Activated CD4-positive, alpha-beta memory T cell treated with anti-CD3 and anti-CD28 coated beads, Interleukin-2, amount 10 ng/mL, durations not matched to agents 7 days and 5 days (primary cell): ENCODE measurements at regions not wholly inside any gene's neighbourhood (a gene's known extent, or its start where the extent isn't known, plus 50 kb on each side); places are given as distances from the start of the nearest gene placed in this dataset.

Experiments
- CTCF ChIA-PET: fragments of 350-600 bp; sonication (Branson Sonifier 250); formaldehyde crosslinking; loops from one replicate; lab custom pipeline; 2021; ENCODE audit warnings: antibody characterized with exemption, inconsistent platforms; lab: Charles Lee
- POLR2A ChIA-PET: fragments of 350-600 bp; sonication (Branson Sonifier 250); formaldehyde crosslinking; loops from one replicate; lab custom pipeline; 2021; ENCODE audit warnings: antibody characterized with exemption; lab: Charles Lee
- DNase-seq: peaks from one replicate; pipeline ENCODE4 v3.0.0-alpha.2; 2020
- H3K27ac Mint-ChIP-seq: one replicate; pipeline ENCODE4 v1.8.0; 2021; ENCODE audit warnings: mild to moderate bottlenecking, mixed read lengths
- H3K27me3 Mint-ChIP-seq: one replicate; pipeline ENCODE4 v1.8.0; 2021; ENCODE audit warnings: mixed read lengths
- H3K36me3 Mint-ChIP-seq: one replicate; pipeline ENCODE4 v1.8.0; 2021; ENCODE audit warnings: low read depth, mixed read lengths
- H3K4me1 Mint-ChIP-seq: one replicate; pipeline ENCODE4 v1.8.0; 2021; ENCODE audit warnings: mixed read lengths
- H3K4me3 Mint-ChIP-seq: one replicate; pipeline ENCODE4 v1.8.0; 2021; ENCODE audit warnings: mild to moderate bottlenecking, mixed read lengths
- H3K9me3 Mint-ChIP-seq: one replicate; pipeline ENCODE4 v1.8.0; 2021; ENCODE audit warnings: mixed read lengths

GRCh38 chr5:61828856-61829255 is 477.1 kb upstream of the KIF2A start:
- Mint-ChIP-seq H3K27me3 (no peaks in the 10 kb centered on the region), H3K9me3 (no peaks in the 10 kb centered on the region), H3K4me1 (no peaks in the 10 kb centered on the region), H3K4me3 (no peak overlapping the region), H3K27ac (no peak overlapping the region), H3K36me3 (no peaks in the 10 kb centered on the region)
- ChIA-PET POLR2A (no interaction called here), CTCF (no interaction called here)
- no peak for DNase-seq

GRCh38 chr5:61831736-61832135 is 474.3 kb upstream of the KIF2A start:
- peaks cover 2% of the 10 kb centered on the region for H3K27me3 Mint-ChIP-seq
- DNase-seq, result no peak
- H3K36me3 Mint-ChIP-seq, result no peaks in the 10 kb centered on the region
- H3K4me1 Mint-ChIP-seq, result no peaks in the 10 kb centered on the region
- no peaks in the 10 kb centered on the region for H3K9me3 Mint-ChIP-seq
- H3K4me3 Mint-ChIP-seq, result no peak overlapping the region
- CTCF ChIA-PET, result no interaction called here
- POLR2A ChIA-PET, result no interaction called here
- no peak overlapping the region for H3K27ac Mint-ChIP-seq

DNA sequence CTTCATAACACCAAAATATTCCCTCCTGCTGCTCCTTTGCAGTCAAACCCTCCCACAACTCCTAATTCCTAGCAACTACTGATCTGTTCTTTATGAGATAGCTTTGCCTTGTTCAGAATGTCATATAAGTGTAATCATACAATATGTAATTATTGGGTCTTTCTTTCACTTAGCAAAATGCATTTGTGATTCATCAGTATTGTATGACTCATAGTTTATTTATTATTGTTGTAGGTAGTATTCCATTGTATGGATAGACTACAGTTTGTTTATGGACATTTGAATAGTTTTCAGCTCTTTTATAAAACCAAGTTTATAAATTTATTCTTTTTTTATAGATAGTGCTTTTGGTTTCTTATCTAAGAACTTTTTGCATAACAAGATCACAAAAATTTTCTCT is 468.2 kb upstream of the KIF2A start:
- no peak for DNase-seq
- Mint-ChIP-seq H3K9me3 (no peaks in the 10 kb centered on the region), H3K27ac (no peak overlapping the region), H3K36me3 (no peaks in the 10 kb centered on the region), H3K27me3 (peaks cover 2% of the 10 kb centered on the region), H3K4me1 (no peaks in the 10 kb centered on the region), H3K4me3 (no peak overlapping the region)
- ChIA-PET CTCF (no interaction called here), POLR2A (no interaction called here)

DNA sequence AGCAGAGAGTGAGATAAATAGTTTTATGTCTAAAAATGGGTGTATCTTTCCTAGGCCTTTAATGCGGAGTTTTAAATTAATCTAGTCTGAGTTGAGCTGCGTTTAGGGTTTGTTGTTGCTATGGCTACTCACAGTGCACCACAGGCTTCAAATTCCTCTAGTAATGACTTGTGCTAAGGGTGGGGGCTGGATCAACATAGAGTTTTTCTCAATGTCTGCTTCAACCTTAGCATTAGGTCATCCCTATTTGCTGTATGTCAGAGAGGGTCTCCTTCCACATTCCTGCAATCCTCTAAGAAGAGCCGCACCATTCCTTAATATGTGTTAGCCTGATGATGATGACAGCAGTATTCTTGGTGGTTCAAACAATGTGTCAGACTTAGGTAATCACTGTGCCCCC is 465.6 kb upstream of the KIF2A start:
- CTCF ChIA-PET, result no interaction called here
- H3K27ac Mint-ChIP-seq, result no peak overlapping the region
- H3K4me1 Mint-ChIP-seq, result no peaks in the 10 kb centered on the region
- H3K4me3 Mint-ChIP-seq, result no peak overlapping the region
- no peaks in the 10 kb centered on the region for H3K9me3 Mint-ChIP-seq
- peaks cover 2% of the 10 kb centered on the region for H3K27me3 Mint-ChIP-seq
- POLR2A ChIA-PET, result no interaction called here
- DNase-seq, result no peak
- no peaks in the 10 kb centered on the region for H3K36me3 Mint-ChIP-seq

- no peak for DNase-seq
- CTCF ChIA-PET, result no interaction called here
- Mint-ChIP-seq H3K36me3 (no peaks in the 10 kb centered on the region), H3K4me3 (no peak overlapping the region), H3K9me3 (no peaks in the 10 kb centered on the region), H3K4me1 (no peaks in the 10 kb centered on the region), H3K27me3 (no peaks in the 10 kb centered on the region), H3K27ac (no peak overlapping the region)
- POLR2A ChIA-PET, result no interaction called here
Observed at GRCh38 chr5:61842840-61843239, 463.2 kb upstream of the KIF2A start.

DNA sequence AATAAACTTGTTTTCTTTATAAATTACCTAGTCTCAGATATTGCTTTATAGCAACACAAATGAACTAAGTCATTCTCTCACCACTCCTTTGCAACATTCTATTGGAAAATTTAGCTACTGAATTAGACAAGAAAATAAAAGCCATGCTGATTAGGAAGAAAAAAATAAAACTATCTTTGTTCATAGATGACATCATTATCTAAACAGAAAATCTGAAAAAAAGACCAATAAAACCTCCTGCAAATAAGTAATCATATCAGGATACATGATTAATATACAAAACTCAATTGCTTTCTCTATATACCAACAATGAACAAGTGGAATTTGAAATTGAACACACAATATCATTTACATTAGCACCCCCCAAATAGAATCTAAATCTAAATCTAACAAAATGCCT is 455.3 kb upstream of the KIF2A start:
- ChIA-PET CTCF (no interaction called here), POLR2A (no interaction called here)
- Mint-ChIP-seq H3K27me3 (no peaks in the 10 kb centered on the region), H3K4me3 (no peak overlapping the region), H3K27ac (no peak overlapping the region), H3K9me3 (no peaks in the 10 kb centered on the region), H3K4me1 (no peaks in the 10 kb centered on the region), H3K36me3 (no peaks in the 10 kb centered on the region)
- no peak for DNase-seq

- DNase-seq, result no peak
- H3K27me3 Mint-ChIP-seq, result no peaks in the 10 kb centered on the region
- H3K4me1 Mint-ChIP-seq, result no peaks in the 10 kb centered on the region
- ChIA-PET CTCF (no interaction called here), POLR2A (no interaction called here)
- no peaks in the 10 kb centered on the region for H3K36me3 Mint-ChIP-seq
- no peak overlapping the region for H3K4me3 Mint-ChIP-seq
- H3K9me3 Mint-ChIP-seq, result no peaks in the 10 kb centered on the region
- no peak overlapping the region for H3K27ac Mint-ChIP-seq
Observed at GRCh38 chr5:61854531-61854930, 451.5 kb upstream of the KIF2A start.

DNA sequence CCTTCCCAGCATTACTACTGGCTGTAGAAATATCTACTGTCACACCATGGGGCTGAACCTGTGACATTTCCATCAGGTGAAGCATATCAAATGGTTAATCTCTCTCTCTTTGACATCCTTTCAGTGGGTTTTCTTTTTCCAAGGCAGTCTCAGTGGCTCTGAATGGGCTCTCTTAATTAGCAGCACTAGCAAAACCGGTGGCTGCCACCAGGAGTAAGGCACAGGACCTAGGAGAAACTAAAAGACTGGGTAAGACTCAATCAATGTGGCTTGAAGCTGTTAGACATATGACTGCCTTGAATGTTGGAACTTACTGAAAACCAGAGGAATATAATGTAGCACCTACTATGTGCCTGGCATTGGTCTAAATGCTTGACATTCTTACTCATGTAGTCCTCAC is 445.0 kb upstream of the KIF2A start:
- Mint-ChIP-seq H3K4me1 (no peaks in the 10 kb centered on the region), H3K9me3 (no peaks in the 10 kb centered on the region), H3K27ac (no peak overlapping the region), H3K27me3 (no peaks in the 10 kb centered on the region), H3K36me3 (no peaks in the 10 kb centered on the region), H3K4me3 (no peak overlapping the region)
- DNase-seq, result no peak
- ChIA-PET POLR2A (no interaction called here), CTCF (no interaction called here)

DNA sequence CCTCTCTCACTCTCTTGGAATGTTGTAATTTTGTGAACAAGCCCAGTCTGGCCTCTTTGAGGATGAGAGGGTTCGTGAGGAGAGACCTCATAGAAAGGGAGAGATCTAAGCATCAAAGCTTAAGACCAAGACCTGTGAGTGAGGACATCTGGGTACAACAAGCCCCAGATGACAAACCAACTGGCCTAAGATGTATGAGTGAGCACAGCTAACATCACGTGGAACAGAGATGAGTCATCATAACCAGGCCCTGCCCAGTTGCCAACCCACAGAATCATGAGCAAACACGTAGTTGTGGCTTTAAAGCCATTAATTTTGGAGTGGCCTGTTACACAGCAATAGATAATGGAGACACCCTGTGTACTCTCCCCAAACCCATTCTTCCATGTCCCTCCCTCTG is 439.1 kb upstream of the KIF2A start:
- Mint-ChIP-seq H3K27ac (no peak overlapping the region), H3K27me3 (no peaks in the 10 kb centered on the region), H3K36me3 (no peaks in the 10 kb centered on the region), H3K4me3 (no peak overlapping the region), H3K9me3 (peaks cover 7% of the 10 kb centered on the region), H3K4me1 (no peaks in the 10 kb centered on the region)
- no peak for DNase-seq
- POLR2A ChIA-PET, result no interaction called here
- CTCF ChIA-PET, result no interaction called here

DNA sequence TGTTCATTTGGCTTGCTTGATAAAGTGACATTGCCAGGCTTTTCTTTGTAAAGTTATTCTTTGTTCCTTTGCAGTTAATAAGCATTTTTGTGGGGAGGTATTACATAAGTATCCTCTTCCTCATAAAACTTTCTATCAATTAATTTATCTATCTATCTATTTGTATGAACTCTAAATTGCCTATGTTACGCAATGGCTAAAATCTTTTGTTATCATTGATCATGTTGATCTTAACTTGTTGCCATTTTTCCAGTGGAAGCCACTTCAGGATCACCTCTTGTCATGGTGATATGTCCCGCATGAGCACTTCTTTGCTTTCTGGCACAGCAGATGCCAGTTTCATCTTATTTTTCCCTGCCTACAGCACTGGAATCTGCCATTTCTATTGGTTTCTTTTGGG is 436.7 kb upstream of the KIF2A start:
- no peak overlapping the region for H3K27ac Mint-ChIP-seq
- peaks cover 13% of the 10 kb centered on the region for H3K9me3 Mint-ChIP-seq
- H3K27me3 Mint-ChIP-seq, result no peaks in the 10 kb centered on the region
- H3K4me1 Mint-ChIP-seq, result no peaks in the 10 kb centered on the region
- no peak overlapping the region for H3K4me3 Mint-ChIP-seq
- POLR2A ChIA-PET, result no interaction called here
- DNase-seq, result no peak
- H3K36me3 Mint-ChIP-seq, result no peaks in the 10 kb centered on the region
- CTCF ChIA-PET, result no interaction called here

DNA sequence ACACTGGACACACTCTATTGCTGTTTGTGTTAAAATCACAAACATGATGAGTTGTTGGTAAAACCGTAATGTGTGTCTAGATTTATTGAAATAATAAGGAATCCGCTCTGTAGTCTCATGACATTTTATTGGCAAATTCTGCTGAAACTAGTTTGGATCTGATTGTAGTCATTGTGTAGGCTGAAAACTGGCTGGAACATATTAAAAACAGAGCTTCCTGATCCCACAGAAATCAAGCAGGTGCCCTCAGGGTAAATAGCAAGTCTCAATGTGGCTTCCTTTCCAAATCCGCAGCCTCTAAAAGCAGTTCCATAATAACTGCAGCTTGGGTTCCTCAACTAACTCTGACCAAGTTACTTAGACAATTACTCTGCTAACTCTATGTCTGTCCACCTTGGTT is 427.5 kb upstream of the KIF2A start:
- ChIA-PET POLR2A (no interaction called here), CTCF (no interaction called here)
- no peaks in the 10 kb centered on the region for H3K9me3 Mint-ChIP-seq
- H3K27me3 Mint-ChIP-seq, result no peaks in the 10 kb centered on the region
- H3K27ac Mint-ChIP-seq, result no peak overlapping the region
- H3K36me3 Mint-ChIP-seq, result no peaks in the 10 kb centered on the region
- no peaks in the 10 kb centered on the region for H3K4me1 Mint-ChIP-seq
- no peak overlapping the region for H3K4me3 Mint-ChIP-seq
- no peak for DNase-seq

GRCh38 chr5:61881821-61882487 is 424.1 kb upstream of the KIF2A start:
- Mint-ChIP-seq H3K4me3 (no peak overlapping the region), H3K4me1 (no peaks in the 10 kb centered on the region), H3K27ac (no peak overlapping the region), H3K27me3 (no peaks in the 10 kb centered on the region), H3K9me3 (no peaks in the 10 kb centered on the region), H3K36me3 (no peaks in the 10 kb centered on the region)
- CTCF ChIA-PET, result no interaction called here
- POLR2A ChIA-PET, result no interaction called here
- no peak for DNase-seq

- no peaks in the 10 kb centered on the region for H3K36me3 Mint-ChIP-seq
- no peak overlapping the region for H3K4me3 Mint-ChIP-seq
- no peak for DNase-seq
- ChIA-PET CTCF (no interaction called here), POLR2A (no interaction called here)
- no peaks in the 10 kb centered on the region for H3K9me3 Mint-ChIP-seq
- no peak overlapping the region for H3K27ac Mint-ChIP-seq
- no peaks in the 10 kb centered on the region for H3K27me3 Mint-ChIP-seq
- H3K4me1 Mint-ChIP-seq, result no peaks in the 10 kb centered on the region
Observed at GRCh38 chr5:61882901-61883500, 423.0 kb upstream of the KIF2A start.

GRCh38 chr5:61884252-61884855 is 421.7 kb upstream of the KIF2A start:
- Mint-ChIP-seq H3K27ac (no peak overlapping the region), H3K4me3 (no peak overlapping the region), H3K36me3 (no peaks in the 10 kb centered on the region), H3K27me3 (no peaks in the 10 kb centered on the region), H3K9me3 (no peaks in the 10 kb centered on the region), H3K4me1 (no peaks in the 10 kb centered on the region)
- CTCF ChIA-PET, result no interaction called here
- POLR2A ChIA-PET, result no interaction called here
- no peak for DNase-seq
